ENCODE measurements at regions not wholly inside any gene's neighbourhood (a gene's known extent, or its start where the extent isn't known, plus 50 kb on each side); places are given as distances from the start of the nearest gene placed in this dataset.

GRCh38 chr2:185618625-185619024 is 120.0 kb upstream of the FSIP2 start:
- intact Hi-C loops (cut with DNase I), result no loop called here
- 67% methylated on average over 1 of the region's 1 CpG for WGBS
- H3K27ac ChIP-seq, result no peak overlapping the region

DNA sequence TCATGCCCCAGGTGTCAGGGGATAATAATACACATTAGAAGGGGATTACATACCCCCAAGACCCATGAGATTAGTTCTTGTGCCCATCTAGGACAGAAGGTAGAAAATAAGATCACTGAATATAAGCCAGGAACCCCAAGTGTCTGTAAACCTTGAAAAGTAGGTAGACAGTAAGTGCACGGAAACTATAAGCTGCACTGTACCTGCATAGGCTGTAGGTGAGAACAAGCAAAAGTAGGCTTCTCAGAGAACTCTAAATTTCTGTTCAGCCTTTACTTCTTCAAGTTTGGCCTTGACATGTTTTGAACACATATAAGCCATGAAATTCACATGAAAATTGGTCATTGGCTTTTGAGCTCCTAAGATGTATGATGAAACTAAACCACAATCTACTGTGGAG is 113.0 kb upstream of the FSIP2 start:
- TF ChIP-seq POLR2AphosphoS5 (IDR thresholded peaks at IDR 0.05) (no peak), POLR2A (IDR thresholded peaks at IDR 0.05) (no peak), CTCF (IDR thresholded peaks at IDR 0.05) (no peak)
- DNase-seq (ENCODE audit: low spot score), result no peak
- H3K4me3 ChIP-seq, result no peak overlapping the region
- H3K36me3 ChIP-seq, result no peaks in the 10 kb centered on the region
- H3K27ac ChIP-seq, result no peak overlapping the region
- intact Hi-C loops (cut with DNase I), result no loop called here
- no peaks in the 10 kb centered on the region for H3K27me3 ChIP-seq (replicated peaks; ENCODE audit: insufficient read depth)
- no peaks in the 10 kb centered on the region for H3K4me1 ChIP-seq (replicated peaks)
- H3K9me3 ChIP-seq, result no peaks in the 10 kb centered on the region
- WGBS, result 95% methylated on average over 1 of the region's 1 CpG

More at GRCh38 chr2:185618625-185619024, 120.0 kb upstream of the FSIP2 start:
- TF ChIP-seq CTCF (IDR thresholded peaks at IDR 0.05), result no peak
- TF ChIP-seq POLR2AphosphoS5 (IDR thresholded peaks at IDR 0.05), result no peak
- TF ChIP-seq POLR2A (IDR thresholded peaks at IDR 0.05), result no peak
- H3K4me3 ChIP-seq, result no peak overlapping the region
- H3K36me3 ChIP-seq, result no peaks in the 10 kb centered on the region
- H3K9me3 ChIP-seq, result no peaks in the 10 kb centered on the region
- no peaks in the 10 kb centered on the region for H3K4me1 ChIP-seq (replicated peaks)
- no peak for DNase-seq (ENCODE audit: low spot score)
- H3K27me3 ChIP-seq (replicated peaks; ENCODE audit: insufficient read depth), result no peaks in the 10 kb centered on the region

DNA sequence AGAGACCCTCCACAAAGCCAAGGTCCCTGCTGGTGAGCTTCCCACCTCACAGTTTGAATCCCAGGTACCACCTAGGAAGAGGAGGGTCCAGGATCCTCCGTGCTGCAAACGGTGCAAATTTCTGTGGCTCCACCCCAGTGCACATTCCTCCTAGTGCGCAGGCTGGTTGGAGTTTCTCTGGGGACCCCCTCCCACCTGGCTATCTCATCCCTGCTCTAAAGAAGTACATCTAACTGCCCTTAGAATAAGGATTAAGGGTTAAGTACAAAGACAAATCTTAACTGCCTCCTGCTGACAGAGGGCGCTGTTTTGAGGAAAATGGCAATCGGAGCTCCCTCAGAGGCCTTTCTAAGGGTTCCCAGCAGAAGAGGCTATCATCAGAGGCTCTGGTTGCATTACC is 109.6 kb upstream of the FSIP2 start:
- no peak for DNase-seq (ENCODE audit: low spot score)
- intact Hi-C loops (cut with DNase I), result no loop called here
- WGBS, result 34% methylated on average over 4 of the region's 5 CpGs

DNA sequence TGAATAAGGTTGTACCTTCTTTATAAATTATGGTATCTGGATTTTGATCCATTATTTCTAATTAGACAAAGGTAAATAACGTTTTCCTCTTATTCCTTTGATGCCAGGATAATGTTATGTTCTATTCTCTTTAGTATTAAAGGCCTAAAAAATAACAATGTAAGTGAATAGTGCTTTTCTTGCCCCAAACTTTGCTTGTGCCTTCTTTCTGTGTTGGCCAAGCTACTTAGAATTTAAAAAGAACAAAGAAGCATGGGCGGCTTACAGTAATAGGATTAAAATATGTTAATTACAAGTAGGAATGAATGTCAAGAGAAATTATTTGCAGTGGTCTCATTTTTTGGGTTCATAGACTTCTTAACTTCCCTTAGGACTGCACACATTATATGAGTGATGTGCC is 105.0 kb upstream of the FSIP2 start:
- intact Hi-C loops (cut with DNase I), result no loop called here
- Histone ChIP-seq H3K4me3 (no peak overlapping the region), H3K36me3 (no peaks in the 10 kb centered on the region), H3K4me1 (replicated peaks) (no peaks in the 10 kb centered on the region), H3K9me3 (no peaks in the 10 kb centered on the region), H3K27ac (no peak overlapping the region), H3K27me3 (replicated peaks; ENCODE audit: insufficient read depth) (no peaks in the 10 kb centered on the region)
- 80% methylated on average over 2 of the region's 2 CpGs for WGBS
- no peak for DNase-seq (ENCODE audit: low spot score)
- TF ChIP-seq CTCF (IDR thresholded peaks at IDR 0.05) (no peak), POLR2AphosphoS5 (IDR thresholded peaks at IDR 0.05) (no peak), POLR2A (IDR thresholded peaks at IDR 0.05) (no peak)

More for the DNA sequence above, 109.6 kb upstream of the FSIP2 start:
- Histone ChIP-seq H3K9me3 (no peaks in the 10 kb centered on the region), H3K27ac (no peak overlapping the region), H3K4me1 (replicated peaks) (no peaks in the 10 kb centered on the region), H3K4me3 (no peak overlapping the region), H3K27me3 (replicated peaks; ENCODE audit: insufficient read depth) (no peaks in the 10 kb centered on the region), H3K36me3 (no peaks in the 10 kb centered on the region)
- TF ChIP-seq CTCF (IDR thresholded peaks at IDR 0.05) (no peak), POLR2A (IDR thresholded peaks at IDR 0.05) (no peak), POLR2AphosphoS5 (IDR thresholded peaks at IDR 0.05) (no peak)

DNA sequence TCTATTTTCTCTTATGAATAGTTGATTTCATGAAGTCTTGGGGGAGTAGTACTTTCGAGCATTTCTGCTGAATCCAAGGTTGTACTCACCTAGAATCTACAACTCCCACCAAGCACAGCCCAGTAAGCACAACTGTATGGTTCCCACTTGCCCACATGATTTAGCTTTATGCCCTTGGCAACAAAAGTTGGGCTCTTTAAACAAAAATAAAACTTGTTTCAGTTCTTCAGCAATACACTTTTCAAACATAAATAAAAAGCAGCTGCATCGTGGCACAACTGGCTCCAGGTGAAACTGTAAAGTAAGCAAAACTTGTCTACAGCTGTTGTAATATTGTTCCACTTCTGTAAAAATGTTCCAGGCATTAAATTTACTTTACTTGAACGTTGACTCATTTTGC is 99.8 kb upstream of the FSIP2 start:
- DNase-seq (ENCODE audit: low spot score), result no peak
- 32% methylated on average over 3 of the region's 3 CpGs for WGBS
- H3K4me1 ChIP-seq (replicated peaks), result no peaks in the 10 kb centered on the region
- no peaks in the 10 kb centered on the region for H3K27me3 ChIP-seq (replicated peaks; ENCODE audit: insufficient read depth)
- no peak overlapping the region for H3K27ac ChIP-seq
- TF ChIP-seq CTCF (IDR thresholded peaks at IDR 0.05) (no peak), POLR2AphosphoS5 (IDR thresholded peaks at IDR 0.05) (no peak), POLR2A (IDR thresholded peaks at IDR 0.05) (no peak)
- H3K36me3 ChIP-seq, result no peaks in the 10 kb centered on the region
- intact Hi-C loops (cut with DNase I), result no loop called here
- no peaks in the 10 kb centered on the region for H3K9me3 ChIP-seq
- H3K4me3 ChIP-seq, result no peak overlapping the region

Data from prostate gland (tissue), 2 donors.